ENCODE measurements at regions not wholly inside any gene's neighbourhood (a gene's known extent, or its start where the extent isn't known, plus 50 kb on each side); places are given as distances from the start of the nearest gene placed in this dataset.

- no peak for TF ChIP-seq CTCF (conservative IDR thresholded peaks at IDR 0.05)
- Mint-ChIP-seq H3K4me3 (no peak overlapping the region), H3K27ac (no peak overlapping the region), H3K4me1 (ENCODE audit: unreplicated experiment) (peaks cover 4% of the 10 kb centered on the region), H3K9me3 (peaks cover 8% of the 10 kb centered on the region), H3K27me3 (no peaks in the 10 kb centered on the region), H3K36me3 (no peaks in the 10 kb centered on the region)
- no peak for DNase-seq (ENCODE audit: extremely low spot score, unreplicated experiment)
Measured at GRCh38 chr7:17234398-17235031, 63.9 kb upstream of the AHR start.

- no peak for TF ChIP-seq CTCF (conservative IDR thresholded peaks at IDR 0.05)
- Mint-ChIP-seq H3K36me3 (no peaks in the 10 kb centered on the region), H3K4me1 (ENCODE audit: unreplicated experiment) (peaks cover 4% of the 10 kb centered on the region), H3K27me3 (no peaks in the 10 kb centered on the region), H3K9me3 (peaks cover 8% of the 10 kb centered on the region), H3K27ac (no peak overlapping the region), H3K4me3 (no peak overlapping the region)
- DNase-seq (ENCODE audit: extremely low spot score, unreplicated experiment): no peak
Measured at GRCh38 chr7:17236171-17236570, 62.3 kb upstream of the AHR start.

GRCh38 chr7:17236603-17237002, 61.8 kb upstream of the AHR start:
- Mint-ChIP-seq H3K4me1 (ENCODE audit: unreplicated experiment) (peaks cover 4% of the 10 kb centered on the region), H3K27ac (no peak overlapping the region), H3K36me3 (no peaks in the 10 kb centered on the region), H3K4me3 (no peak overlapping the region), H3K27me3 (no peaks in the 10 kb centered on the region), H3K9me3 (peaks cover 8% of the 10 kb centered on the region)
- no peak for TF ChIP-seq CTCF (conservative IDR thresholded peaks at IDR 0.05)
- no peak for DNase-seq (ENCODE audit: extremely low spot score, unreplicated experiment)

GRCh38 chr7:17239046-17239445, 59.4 kb upstream of the AHR start:
- peaks cover 4% of the 10 kb centered on the region for H3K9me3 Mint-ChIP-seq
- no peak for TF ChIP-seq CTCF (conservative IDR thresholded peaks at IDR 0.05)
- H3K27me3 Mint-ChIP-seq: no peaks in the 10 kb centered on the region
- no peaks in the 10 kb centered on the region for H3K36me3 Mint-ChIP-seq
- no peak overlapping the region for H3K4me3 Mint-ChIP-seq
- H3K4me1 Mint-ChIP-seq (ENCODE audit: unreplicated experiment): peaks cover 4% of the 10 kb centered on the region
- no peak for DNase-seq (ENCODE audit: extremely low spot score, unreplicated experiment)
- H3K27ac Mint-ChIP-seq: no peak overlapping the region

GRCh38 chr7:17239683-17240521, 58.5 kb upstream of the AHR start:
- Mint-ChIP-seq H3K9me3 (peaks cover 4% of the 10 kb centered on the region), H3K27ac (no peak overlapping the region), H3K4me3 (no peak overlapping the region)

More at GRCh38 chr7:17239683-17240521, 58.5 kb upstream of the AHR start:
- no peak for DNase-seq (ENCODE audit: extremely low spot score, unreplicated experiment)
- no peak for TF ChIP-seq CTCF (conservative IDR thresholded peaks at IDR 0.05)
- H3K27me3 Mint-ChIP-seq: no peaks in the 10 kb centered on the region
- H3K4me1 Mint-ChIP-seq (ENCODE audit: unreplicated experiment): peaks cover 4% of the 10 kb centered on the region
- no peaks in the 10 kb centered on the region for H3K36me3 Mint-ChIP-seq
